HG02870 (cell line): ENCODE measurements at regions not wholly inside any gene's neighbourhood (a gene's known extent, or its start where the extent isn't known, plus 50 kb on each side); places are given as distances from the start of the nearest gene placed in this dataset.

Experiments
- ATAC-seq: cut with Tn5 transposase; IDR thresholded peaks from one replicate; pipeline ENCODE4 v1.9.1; 2021; ENCODE audit warnings: mild to moderate bottlenecking, moderate library complexity; ENCODE audit not compliant: unreplicated experiment

DNA sequence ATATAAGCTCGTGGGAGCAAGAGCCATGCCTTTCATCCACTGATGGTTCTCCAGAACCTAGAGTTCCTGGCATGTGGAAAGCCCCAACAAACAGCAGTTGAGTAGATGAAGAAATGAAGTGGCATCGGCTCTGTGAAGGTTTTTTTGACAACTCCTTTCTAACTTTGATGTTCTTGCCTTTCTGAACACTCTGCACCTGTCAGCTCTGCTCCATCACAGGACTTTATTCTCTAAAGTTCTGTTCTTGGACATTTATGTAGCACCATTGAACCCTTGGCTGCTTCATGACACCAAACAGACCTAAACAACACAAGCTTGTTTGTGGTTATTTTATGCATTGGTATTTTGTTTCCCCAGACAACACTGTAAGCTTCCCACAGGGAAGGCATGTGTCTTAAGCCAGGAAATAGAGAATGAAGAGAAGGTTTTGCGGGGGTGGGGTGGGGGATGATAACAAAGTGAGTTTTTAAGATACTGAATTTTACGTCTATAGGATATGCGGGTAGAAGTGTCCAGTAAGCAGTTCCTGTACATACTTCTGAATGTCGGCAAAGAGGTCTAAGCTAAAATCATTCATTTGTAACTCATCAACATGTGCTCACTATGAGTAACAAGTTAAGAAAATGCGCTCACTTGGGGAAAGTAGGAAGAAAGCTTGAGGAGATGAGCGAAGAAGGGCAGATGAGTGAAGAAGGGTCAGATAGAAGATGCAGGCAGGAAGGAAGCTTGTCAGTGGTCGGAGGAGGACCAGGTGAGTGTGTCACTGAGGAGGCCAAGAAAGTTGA is 146.0 kb upstream of the PLEKHG7 start:
- no peak for ATAC-seq

GRCh38 chr12:92556141-92556540 is 146.6 kb upstream of the PLEKHG7 start:
- ATAC-seq, result no peak

DNA sequence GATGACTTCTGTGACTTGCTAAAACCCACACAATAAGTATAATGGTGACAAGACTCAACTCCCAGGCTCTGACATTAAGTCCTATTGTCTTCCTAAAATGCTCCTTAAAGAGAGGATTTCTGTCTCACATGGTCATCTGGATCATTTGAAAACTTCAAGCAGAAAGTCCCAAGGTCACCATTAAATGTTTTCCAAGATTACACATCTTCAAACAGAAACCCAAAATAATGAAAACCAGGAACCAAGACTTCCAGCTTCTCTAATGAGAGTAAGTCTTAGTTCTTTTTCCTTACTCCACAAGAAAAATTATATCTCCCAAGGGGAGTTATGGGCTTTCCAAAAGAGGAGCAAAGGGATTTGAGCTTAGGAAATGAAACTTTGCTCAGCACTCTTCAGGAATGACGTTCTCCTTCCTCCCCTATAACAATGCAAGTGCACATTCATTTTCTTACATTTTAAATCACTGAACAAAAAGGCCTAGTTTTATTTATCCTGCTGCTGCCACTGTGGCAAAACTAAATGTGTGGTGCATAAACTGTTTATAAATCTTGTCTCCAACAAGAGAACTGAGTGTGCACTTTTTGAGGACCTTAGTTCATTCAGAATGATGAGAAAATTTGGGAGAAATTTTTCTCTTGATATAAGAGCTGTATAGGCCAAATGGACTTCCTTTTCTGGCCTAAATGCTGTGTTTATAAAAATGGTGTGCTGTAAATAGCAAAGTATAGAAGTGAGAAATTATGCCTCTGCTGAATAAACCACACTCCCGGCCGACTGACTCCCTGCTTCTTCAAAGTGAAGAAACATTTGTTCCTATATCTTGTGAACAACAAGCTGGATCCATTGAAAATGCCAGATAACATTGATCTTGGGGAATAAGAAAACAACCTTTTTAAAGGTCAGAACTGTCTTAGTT is 148.4 kb upstream of the PLEKHG7 start:
- ATAC-seq, result no peak

GRCh38 chr12:92553389-92553788 is 149.4 kb upstream of the PLEKHG7 start:
- peak; percentile 18 for ATAC-seq

DNA sequence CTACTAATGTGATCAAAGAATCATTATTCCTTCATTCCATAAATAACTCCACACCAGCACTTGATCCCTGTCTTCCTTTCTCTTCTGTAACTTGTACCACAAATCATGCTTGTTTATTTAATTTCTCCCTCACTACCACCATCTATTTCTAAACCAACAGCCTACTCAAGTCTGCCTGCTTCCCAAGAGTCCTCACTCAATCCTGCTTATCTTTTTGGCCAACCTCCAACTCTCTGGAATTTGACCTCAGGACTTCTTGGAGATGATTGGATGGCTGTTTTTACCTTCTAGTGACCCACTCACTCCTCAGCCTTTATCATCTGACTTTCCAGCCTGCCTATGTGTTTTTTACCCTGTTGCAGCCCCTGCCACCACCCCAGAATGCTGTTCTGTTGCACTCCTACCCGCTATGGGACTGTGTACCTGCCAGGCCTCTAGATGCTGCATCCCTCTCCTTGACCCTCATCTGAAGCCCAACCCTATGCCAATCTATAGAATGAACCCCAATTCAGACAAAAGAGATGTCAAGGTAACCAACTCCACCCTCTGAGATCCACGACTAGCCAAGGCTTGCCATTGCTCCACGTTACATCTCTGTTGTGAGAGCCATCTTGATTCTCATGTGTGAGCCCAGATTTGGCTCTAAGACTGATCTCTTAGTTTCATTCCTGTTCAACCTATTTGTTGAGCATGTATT is 150.2 kb upstream of the PLEKHG7 start:
- no peak for ATAC-seq

DNA sequence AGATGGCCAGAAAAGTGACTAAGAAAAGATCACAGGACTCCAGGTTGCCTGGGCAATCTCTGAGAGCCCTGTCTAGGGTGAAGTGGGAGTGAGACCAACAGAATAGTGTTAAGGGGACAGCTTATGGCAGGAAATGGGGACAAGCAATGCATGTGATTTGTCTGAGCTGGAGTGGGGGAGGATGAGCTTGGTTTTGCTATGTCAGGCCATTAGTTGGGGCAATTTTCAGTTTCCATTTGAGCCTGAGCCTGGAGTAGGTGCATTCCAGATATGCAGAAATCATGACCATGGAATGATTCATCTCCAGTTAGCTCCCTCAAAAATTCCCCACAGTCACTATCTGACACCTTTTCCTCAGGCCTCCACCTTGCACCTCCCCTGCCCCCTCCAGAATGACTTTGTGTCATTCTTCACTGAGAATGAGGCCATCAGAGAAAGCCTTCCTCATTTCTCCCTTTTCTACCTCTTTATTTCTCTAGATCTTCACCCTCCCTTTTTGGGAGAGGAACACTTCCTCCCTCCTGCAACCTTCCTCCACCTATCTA is 150.9 kb upstream of the PLEKHG7 start:
- peak; percentile 81 for ATAC-seq

DNA sequence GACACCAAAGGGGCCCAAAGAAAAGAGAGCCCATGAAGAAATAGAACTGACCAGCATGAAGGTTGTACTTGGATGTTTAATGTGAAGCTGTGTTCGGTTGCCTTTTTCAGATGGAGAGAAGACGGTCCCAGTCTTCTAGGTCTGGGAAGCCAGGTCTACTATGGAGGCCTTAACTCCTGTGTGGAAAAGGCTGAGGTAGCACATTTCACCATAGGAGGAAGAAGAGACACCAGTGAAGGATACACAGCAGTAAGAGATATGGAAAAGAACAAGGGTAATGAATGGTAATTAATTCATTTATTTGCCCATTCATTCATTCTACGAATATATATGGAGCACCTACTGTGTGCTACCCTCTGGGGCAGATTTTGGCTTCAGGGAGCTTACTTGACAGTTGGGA is 151.6 kb upstream of the PLEKHG7 start:
- no peak for ATAC-seq

DNA sequence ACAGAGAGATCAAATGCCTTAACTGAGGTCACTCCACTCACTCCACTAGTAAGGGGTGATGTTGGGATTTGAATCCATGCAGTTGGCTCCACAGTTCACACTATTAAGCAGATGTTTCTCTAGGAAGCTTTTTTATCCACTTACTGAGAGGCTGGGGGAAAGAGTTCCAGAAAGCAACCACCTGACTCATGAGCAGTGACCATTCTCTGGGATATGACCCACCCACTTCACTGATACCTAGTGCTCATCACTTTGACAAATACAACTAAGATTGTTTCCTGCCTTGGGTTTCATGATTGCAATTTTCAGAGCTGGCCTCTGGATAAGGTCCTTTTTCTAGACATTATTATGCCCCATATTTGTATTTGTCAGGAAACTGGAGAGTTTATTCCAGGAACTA is 152.1 kb upstream of the PLEKHG7 start:
- ATAC-seq, result no peak

DNA sequence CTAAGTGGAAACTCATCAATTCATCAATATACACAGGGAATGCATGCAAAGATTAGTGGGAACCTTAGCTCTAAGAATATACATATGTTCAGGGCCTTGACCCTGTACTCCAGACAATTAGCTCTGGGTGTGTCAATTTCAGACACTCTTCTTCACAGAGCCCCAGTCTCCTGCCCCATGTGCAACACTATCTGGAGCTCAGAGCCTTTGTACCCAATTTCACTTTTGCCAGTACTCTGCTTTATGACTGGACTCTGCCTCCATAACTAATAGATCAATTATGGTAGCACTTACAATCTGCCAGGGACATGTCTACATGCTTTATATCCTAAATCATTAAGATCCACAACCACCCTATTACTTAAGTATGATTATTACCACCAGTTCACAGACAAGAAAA is 152.5 kb upstream of the PLEKHG7 start:
- ATAC-seq, result no peak

DNA sequence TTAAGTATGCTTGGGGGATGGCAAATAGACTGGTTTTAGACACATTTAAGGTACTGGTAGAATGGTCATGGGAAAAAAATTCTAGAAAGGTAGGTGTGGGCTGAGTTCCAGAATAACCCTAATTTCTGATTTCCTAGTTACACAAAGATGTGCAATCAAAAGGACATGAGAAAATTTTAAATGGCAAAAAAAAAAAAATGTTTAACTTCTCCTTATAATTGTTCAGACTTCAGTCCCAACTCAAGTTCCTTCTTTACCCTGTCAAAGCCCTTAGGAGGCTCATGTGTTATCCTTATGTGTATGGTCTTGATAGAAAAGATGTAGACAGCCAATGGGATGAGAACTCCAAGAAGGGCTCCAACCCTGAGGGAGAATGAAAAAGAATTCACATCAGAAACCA is 153.3 kb upstream of the PLEKHG7 start:
- no peak for ATAC-seq

DNA sequence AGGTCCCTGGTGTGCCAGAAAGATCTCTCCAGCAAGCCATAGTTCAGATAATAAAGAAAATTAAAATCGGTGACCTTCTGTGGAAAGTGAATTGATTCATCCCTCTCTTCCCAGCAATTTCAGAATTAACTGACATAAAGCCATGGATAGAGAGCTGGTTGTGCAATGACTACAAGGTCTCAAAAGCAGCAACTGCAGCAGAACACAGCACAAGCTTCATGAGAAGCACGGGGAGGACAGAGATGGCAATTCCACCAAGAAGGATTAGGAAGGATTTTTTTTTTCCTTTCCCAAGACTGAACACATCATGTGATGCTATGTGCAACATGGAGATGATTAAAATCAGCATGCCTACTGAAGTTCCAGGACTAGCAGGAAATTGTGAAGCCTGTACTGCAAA is 154.9 kb upstream of the PLEKHG7 start:
- ATAC-seq, result no peak

DNA sequence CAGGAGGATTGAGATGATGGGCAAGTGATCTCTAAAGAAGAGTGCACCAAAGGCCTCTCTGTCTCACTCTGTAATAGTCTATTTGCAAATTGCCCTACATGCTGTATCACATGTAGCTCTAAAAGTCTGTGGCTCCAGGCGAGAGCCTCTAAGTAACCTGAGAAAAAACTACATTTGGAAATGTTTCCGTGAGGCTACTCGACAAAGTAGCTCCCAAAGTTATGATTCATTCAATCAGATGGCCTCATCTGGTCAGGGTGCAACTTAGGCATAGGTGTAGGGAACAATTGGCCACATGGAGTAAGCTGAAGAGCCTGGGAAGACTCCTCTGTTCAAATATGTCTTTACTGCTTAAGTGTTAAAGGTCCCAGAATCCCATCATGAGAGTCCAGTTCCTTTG is 155.4 kb upstream of the PLEKHG7 start:
- no peak for ATAC-seq

DNA sequence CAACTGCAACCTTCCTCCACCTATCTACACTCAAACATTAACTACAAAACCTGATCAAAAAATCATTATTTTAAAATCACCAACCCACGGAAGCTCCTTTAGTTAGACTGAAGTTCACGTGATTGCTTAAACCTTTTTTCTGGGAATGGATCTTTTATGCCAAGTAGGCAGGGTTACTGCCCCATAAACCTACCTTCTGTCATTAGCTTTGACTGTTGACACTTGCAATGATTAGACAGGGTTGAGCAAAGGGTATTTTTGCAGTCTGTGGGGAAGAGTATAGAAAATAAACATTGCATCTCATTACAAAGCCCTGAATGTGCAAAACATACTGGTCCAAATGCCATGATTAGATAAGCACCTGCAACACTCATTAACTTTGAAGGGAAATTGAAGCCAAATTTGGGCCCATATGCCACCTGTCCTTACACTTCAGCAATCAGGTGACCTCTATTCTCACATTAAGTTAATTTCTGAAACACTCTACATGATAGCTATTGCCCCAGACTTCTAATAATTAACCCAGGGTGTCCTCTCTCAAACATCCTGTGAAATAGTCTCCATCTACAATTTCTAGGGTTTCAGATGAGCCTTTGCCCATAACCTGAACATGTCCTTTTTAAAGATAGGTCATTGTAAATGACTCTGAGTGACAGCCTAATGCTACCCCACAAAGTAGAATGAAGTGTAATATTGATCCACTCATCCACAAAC is 156.0 kb upstream of the PLEKHG7 start:
- no peak for ATAC-seq

DNA sequence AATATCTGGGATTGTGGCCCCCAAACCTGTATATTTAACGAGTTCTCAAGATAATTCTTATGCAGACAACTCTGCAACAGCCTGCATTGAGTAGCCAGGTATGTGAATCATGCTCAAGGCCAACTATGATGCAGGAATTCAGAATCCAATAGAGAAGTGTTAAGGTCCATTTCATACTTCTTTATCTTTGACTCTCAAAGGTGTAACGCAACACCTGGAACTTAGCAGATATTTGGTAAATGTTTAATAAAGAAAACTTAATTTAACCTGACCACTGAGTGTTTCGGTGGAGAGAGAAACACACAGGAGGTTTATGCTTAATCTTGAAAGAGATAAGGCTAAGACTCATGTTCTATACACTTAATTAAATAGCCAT is 156.5 kb upstream of the PLEKHG7 start:
- ATAC-seq, result no peak

DNA sequence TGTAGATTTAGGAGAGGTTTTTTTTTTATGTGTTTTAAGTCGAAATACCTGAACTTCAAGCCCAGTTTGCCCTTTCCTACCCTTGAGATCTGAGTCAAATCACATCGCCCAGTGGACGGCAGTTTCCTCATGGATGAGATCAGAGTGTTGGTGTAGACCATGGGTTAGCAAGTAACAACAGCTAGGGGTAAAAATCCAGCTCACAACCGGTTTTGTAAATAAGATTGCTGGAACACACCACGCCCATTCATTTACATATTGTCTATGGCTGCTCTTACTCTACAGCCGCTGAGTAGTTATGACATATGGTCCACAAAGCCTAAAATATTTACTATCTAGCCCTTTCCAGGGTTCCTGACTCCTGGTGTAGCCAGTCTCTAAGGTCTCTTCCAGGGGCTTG is 158.5 kb upstream of the PLEKHG7 start:
- ATAC-seq, result no peak

GRCh38 chr12:92543840-92544239 is 158.9 kb upstream of the PLEKHG7 start:
- no peak for ATAC-seq

DNA sequence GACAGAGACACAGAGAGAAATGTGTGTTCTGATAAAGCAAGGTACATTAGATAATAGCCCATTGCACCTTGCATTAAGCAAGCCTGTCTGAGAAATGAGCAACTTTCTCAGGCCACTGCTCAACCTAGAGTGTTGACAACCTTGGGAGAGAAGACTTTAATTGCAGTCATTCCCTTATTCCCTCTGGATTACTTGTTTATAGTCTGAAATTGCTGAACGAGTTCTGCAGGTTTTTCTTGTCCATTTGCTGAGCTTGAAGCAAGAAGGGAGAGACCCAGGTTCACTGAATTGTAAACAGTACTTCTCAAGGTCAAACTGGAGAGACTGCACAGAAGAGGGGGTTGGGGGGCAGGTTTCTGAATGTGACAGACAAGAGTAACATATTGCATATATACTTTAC is 159.4 kb upstream of the PLEKHG7 start:
- no peak for ATAC-seq

GRCh38 chr12:92541731-92542130 is 161.1 kb upstream of the PLEKHG7 start:
- ATAC-seq, result no peak

- no peak for ATAC-seq
Observed at GRCh38 chr12:92540782-92541423, 161.9 kb upstream of the PLEKHG7 start.
